HG03045 (cell line): ENCODE measurements at regions not wholly inside any gene's neighbourhood (a gene's known extent, or its start where the extent isn't known, plus 50 kb on each side); places are given as distances from the start of the nearest gene placed in this dataset.

Experiments
- ATAC-seq: cut with Tn5 transposase; IDR thresholded peaks from one replicate; pipeline ENCODE4 v1.9.1; 2021; ENCODE audit warnings: mild to moderate bottlenecking, moderate library complexity; ENCODE audit not compliant: unreplicated experiment

- no peak for ATAC-seq
These were observed 660.0 kb upstream of the CCDC54 start for GRCh38 chr3:106717178-106717780.

GRCh38 chr3:106719077-106719476, 658.2 kb upstream of the CCDC54 start:
- no peak for ATAC-seq

- ATAC-seq: no peak
These were observed 657.7 kb upstream of the CCDC54 start for GRCh38 chr3:106719583-106719982.

- ATAC-seq: no peak
These were observed 656.7 kb upstream of the CCDC54 start for GRCh38 chr3:106720510-106720909.

GRCh38 chr3:106725566-106725965, 651.7 kb upstream of the CCDC54 start:
- no peak for ATAC-seq

GRCh38 chr3:106728315-106729098, 648.7 kb upstream of the CCDC54 start:
- ATAC-seq: no peak

- no peak for ATAC-seq
These were observed 647.8 kb upstream of the CCDC54 start for GRCh38 chr3:106729481-106729880.

- no peak for ATAC-seq
These were observed 646.0 kb upstream of the CCDC54 start for GRCh38 chr3:106731230-106731629.

- ATAC-seq: no peak
These were observed 642.5 kb upstream of the CCDC54 start for GRCh38 chr3:106734712-106735111.

GRCh38 chr3:106737265-106737664, 640.0 kb upstream of the CCDC54 start:
- ATAC-seq: no peak

- no peak for ATAC-seq
These were observed 637.1 kb upstream of the CCDC54 start for GRCh38 chr3:106740116-106740515.

GRCh38 chr3:106745344-106746168, 631.7 kb upstream of the CCDC54 start:
- no peak for ATAC-seq

GRCh38 chr3:106746286-106746685, 631.0 kb upstream of the CCDC54 start:
- no peak for ATAC-seq

GRCh38 chr3:106748472-106749262, 628.6 kb upstream of the CCDC54 start:
- no peak for ATAC-seq

- no peak for ATAC-seq
These were observed 627.1 kb upstream of the CCDC54 start for GRCh38 chr3:106750092-106750491.

- no peak for ATAC-seq
These were observed 621.9 kb upstream of the CCDC54 start for GRCh38 chr3:106755336-106755735.

GRCh38 chr3:106756901-106757300, 620.3 kb upstream of the CCDC54 start:
- ATAC-seq: no peak

GRCh38 chr3:106758459-106758858, 618.8 kb upstream of the CCDC54 start:
- ATAC-seq: no peak

- ATAC-seq: no peak
These were observed 617.5 kb upstream of the CCDC54 start for GRCh38 chr3:106759731-106760130.

GRCh38 chr3:106765342-106765741, 611.9 kb upstream of the CCDC54 start:
- ATAC-seq: no peak

- no peak for ATAC-seq
These were observed 608.2 kb upstream of the CCDC54 start for GRCh38 chr3:106768941-106769480.
